Kidney capillary endothelial cell (primary cell): ENCODE measurements at regions not wholly inside any gene's neighbourhood (a gene's known extent, or its start where the extent isn't known, plus 50 kb on each side); places are given as distances from the start of the nearest gene placed in this dataset.
"Not testable (repeated sequence)": the region's sequence is repeated elsewhere in the genome, so short reads cannot be mapped to it uniquely, and the experiment has no call there.

Source experiments
- DNase-seq: peaks from one replicate; pipeline ENCODE4 v3.0.0-alpha.2; 2018; ENCODE audit warnings: low spot score

DNA sequence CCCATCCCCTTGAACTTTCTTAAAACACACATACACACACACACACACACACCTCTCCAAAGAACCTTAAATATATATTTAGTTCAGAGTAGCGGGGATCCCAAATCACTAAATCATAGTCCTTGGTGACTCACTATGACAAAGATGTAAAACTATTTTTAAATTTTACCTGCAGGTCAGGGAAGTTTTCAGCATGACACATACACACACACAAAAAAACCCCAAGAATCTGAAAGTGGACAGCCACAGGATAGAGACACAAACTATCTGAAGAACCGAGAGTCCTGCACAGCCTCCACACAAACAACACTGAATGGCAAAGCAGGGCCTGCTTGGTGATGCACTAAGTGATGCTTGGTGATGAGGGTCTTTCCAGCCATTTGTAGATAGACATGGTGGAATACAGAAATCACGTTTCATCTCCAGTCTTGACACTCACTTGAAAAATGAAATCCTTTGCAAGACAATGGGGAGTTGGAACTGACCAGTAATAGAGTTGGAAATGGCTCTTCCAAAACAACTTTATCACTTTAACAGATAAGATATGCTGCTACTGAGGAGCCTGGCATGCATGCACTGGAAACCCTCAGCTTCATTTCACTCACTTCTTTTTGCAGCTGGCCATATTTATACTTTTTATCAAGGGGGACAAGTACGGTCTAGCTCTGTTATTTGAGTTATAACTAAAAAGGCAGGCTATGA, 307.3 kb downstream of the RAPGEF2 start:
- peak; percentile 38 for DNase-seq

DNA sequence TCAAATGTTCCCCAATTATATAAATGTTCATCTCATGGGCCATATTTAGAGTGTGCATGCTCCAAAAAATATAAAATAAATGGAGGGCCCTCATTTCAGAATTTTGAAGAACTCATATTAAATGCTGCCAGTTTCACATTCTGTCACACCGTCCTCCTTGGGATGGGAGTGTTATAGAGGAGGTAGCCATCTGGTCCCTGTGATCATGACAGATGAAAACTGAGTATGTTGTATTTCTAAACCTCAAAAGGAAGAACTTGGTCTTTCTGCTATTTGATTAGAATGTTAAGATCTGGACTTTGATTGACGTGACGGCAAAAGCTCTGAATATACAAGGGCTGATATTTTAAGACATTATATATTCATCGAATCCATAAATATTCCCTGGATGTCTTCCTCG, 308.0 kb downstream of the RAPGEF2 start:
- DNase-seq, result no peak

DNA sequence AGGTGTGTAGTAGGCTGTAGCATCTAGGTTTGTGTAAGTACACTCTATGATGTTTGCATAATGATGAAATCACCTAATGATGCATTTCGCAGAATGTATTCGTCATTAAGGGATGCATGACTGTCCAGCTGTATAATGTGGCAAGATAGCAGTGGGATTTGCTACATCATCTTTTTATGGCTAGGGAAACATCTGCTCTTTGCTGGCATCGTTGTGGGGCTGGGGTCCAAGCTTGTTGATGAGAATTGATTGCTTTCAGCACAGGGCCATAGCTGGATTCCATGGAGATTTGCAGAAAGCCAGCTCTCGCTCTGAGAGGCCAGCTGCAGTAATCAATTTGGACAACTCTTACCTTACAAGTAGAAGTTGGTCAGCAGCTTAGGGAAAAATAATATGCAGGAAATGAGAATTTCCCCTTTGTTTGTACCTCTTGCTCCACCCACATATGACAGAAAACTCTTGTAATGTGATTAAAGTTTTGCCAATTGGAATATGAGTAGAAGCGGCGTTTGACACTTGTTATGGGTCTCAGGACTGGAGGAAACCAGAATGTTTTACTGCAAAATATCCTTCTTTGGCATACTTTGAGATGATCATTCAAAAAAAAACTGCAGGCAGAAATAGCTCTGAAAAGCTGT, 310.5 kb downstream of the RAPGEF2 start:
- DNase-seq, result no peak

DNA sequence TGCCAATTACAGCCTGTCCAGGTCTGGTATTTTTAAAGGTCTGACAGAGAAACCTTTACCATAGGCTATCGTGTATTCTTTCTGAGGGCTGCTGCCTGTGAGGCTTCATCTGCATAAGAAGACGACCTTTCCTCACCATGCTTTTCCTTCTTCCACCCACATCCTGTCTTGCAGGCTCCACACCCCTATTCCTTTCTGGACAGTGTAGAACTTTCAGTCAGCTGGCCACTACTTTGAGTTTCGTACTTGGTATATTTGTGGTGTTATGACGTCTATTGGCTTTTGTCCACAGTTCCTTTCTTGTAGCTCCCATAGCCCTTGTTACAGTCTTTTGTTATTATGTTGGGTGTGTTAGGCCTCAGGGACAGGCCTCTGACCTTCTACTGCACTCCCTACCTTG, 311.4 kb downstream of the RAPGEF2 start:
- no peak for DNase-seq

DNA sequence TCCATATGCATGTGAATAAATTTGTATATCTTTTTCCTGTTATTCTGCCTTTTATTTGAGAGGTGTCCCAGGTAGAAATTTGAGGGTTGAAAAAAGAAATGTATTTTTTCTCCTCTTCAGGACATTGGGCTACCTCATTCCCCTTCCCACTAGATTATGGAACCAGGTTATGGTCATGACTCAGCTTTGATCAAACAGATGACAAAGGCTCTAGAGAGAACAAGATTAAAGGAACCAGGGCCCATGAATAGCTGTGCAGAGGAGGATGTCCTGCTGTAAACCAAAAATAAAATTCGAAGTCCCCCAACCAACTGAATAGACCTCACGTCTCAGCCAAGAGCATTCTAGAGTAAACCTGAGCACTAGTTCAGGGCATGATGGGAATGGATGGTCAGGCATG, 313.2 kb downstream of the RAPGEF2 start:
- DNase-seq, result no peak

DNA sequence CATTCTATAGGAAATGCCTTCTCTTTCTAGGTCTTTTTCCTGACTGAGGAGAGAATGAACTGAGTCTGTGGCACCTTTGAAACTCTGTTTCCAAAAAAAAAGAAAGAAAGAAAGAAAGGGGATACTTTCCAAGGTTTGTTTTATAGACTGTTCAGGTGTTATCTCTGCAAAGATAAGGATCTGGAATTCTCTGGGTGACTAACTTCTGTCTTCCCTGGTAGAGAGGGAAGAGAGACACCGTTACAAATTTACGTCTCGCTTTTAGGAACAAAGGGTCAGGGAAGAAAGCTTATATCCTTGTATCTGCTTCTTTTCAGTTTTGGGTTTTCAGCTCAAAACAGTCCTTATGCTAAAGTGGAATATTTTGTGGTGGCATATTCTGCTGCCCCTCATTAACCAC, 314.1 kb downstream of the RAPGEF2 start:
- DNase-seq, result no peak

DNA sequence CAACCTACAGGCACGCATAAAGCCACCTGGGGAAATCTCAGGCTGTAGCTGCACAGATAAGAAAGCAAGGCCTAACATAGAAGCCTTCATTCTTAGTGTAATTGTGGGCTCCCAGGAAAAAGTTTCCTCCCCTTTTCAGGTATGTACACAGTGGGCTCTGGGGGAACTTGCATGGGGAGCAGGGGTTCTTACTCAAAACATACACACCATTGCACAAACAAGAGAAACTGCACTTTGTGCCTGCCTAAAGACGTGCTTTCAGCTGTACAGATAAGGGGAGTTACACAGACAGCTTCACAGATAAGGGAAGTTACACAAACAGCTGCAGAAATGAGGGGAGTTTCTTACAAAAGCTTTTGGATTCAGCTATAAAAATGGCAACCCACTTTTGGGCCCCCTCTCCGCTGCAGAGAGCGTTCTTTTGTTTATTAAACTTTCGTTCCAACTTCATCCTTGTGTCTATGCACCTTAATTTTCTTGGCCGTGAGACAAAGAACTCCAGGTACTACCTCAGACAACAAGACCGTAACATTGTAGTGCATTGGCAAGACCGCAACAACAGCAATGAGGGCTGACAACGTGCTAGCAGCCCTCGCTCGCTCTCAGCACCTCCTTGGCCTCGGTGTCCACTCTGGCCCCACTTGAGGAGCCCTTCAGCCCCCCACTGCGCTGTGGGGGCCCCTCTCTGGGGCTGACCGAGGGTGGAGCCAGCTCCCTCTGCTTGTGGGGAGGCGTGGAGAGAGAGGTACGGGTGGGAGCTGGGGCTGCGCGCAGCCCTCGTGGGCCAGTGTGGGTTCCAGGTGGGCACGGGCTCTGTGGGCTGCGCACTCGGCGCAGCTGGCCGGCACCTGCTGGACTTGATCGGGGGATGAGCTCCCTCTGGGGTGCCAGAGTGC, 317.5 kb downstream of the RAPGEF2 start:
- DNase-seq, result no peak

DNA sequence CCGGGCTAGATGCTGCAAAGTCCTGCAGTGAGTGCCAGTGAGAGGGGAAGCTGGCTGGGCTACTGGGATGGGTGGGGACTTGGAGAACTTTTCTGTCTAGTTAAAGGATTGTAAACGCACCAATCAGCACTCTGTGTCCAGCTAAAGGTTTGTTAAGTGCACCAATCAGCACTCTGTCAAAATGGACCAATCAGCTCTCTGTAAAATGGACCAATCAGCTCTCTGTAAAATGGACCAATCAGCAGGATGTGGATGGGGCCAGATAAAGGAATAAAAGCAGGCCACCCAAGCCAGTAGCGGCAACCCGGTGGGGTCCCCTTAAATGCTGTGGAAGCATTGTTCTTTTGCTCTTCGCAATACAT, 318.2 kb downstream of the RAPGEF2 start:
- DNase-seq, result not testable (repeated sequence)

DNA sequence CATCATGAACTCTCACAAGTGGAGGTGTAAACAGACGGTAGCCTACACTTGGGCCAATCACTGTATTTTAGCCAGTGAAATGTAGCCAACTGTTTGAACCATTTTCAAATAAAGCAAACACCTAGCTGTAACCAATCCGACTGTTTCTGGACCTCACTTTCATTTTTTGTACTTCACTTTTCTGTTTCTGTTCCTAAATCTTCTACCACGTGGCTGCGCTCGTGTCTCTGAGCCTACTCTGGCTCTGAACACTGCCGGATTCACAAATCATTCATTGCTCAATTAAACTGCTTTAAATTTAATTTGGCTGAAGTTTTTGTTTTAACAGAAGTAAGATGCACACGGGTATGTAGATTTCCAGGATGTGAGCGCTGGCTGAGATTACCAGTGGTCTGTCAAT, 319.1 kb downstream of the RAPGEF2 start:
- DNase-seq, result no peak

DNA sequence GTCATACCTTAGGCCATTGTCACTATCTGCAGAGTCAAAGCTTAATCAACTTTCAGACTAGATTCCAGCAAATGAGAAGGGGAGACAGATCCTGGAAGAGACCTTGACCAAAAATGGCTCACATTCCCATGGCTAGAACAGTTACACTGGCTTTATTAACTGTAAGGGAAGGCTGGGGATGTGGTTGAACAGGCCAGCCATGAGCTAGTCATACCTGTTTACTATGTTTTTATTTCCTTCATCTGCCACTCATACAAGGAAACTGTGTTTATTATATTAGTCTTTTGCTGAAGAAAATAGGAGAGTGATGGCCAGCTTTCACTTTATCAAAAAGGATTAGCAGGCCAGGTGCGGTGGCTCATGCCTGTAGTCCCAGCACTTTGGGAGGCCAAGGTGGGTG, 319.7 kb downstream of the RAPGEF2 start:
- DNase-seq, result no peak

DNA sequence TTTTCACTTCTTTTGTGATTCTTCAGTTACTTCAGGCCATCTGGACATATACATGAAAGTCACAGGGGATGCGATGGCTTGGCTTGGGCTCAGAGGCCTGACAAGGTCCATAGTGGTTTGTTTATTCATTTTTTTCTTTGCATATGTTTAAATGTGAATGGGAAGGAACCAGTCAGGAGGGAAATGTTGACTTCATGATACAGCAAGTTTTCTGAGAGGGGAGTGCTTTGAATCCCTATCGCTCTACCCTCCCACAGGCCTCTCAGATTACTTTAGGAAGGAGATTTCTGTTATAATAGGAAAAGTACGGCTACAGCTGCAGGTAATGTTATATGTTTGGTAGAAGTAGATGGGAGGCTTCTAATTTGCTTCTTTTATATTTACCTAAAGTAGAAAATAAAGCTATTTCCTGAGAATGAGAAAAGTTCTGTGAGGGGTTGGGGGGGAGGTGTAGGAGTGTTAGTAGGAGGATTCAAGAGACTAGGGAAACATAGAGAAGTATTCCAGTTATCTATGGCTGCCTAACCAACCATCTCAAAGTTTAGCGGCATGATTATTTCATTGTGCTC, 322.9 kb downstream of the RAPGEF2 start:
- no peak for DNase-seq

DNA sequence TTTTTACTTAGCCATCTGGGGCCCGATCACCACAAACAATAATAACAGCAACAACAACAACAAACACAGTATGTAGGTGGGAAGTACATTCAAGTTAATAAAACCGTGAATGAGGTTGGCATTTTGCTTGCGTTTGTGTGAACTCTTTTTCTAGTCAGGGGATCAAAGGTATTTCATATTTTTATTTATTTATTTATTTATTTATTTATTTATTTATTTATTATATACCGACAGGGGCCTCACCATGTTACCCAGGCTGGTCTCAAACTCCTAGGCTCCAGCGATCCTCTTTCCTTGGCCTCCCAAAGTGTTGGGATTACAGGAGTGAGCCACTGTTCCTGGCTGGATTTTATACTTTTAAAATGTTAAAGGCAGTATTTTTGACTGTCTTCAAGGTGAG, 325.4 kb downstream of the RAPGEF2 start:
- DNase-seq, result no peak

DNA sequence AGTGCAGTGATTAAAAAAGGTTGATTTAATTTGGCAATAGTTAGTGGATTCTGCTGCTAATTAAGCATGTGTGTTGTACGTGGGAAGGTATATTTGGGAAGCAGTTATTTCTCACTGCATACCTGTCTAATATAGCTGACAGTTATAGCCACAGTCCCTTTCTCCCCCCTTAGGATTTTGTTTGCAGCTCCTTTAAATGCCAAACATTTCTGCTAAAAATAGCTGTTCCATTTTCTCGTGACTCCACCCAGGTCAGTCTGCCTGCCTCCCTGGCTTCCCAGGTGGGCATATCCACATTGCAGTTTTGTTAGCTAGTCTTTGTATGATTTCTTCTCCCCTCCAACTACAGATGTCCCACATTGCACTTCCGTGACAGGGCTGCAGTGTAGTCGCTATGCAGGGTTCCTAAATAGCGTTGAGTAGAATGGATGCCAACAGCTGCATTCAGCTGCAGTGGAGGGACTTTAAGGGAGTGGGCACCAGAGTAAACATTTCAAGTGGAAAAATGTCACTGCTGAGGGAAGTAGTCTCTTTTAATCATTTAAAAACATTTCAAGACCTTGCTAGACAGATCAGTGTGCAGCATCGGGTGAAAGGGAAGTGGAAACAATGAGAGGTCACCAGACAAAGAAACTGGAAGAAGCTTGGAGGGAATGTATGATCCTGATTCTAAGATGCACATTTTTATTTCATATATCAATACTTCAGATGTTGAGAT, 326.3 kb downstream of the RAPGEF2 start:
- DNase-seq, result peak; percentile 26

DNA sequence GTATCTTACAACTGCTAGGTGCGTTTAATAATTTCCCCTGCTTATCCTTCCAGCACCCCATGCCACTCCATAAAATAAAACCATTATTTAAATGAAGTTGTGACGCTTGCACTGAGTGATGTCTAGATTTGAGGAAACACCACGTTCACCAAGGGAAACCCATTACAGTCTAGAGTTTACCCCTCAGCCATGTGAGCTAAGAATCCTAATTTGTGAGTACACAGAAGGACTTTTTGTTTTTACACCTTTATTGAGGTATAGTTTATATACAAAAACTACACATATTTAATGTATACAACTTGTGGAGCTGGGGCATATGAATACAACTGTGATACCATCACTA, 326.8 kb downstream of the RAPGEF2 start:
- no peak for DNase-seq

DNA sequence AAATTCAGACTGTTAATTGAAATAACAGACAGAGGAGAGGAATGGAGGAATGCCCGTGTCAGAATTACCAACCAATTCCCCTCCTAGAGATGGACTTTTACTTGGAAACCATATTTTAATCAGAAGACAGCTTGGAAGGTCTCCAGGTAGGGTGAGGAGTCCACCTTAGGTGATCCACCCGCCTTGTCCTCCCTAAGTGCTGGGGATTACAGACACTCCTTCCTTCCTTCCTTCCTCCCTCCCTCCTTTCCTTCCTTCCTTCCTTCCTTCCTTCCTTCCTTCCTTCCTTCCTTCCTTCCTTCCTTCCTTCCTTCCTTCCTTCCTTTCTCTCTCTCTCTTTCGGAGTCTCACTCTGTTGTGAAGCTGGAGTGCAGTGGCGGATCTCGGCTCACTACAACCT, 328.0 kb downstream of the RAPGEF2 start:
- no peak for DNase-seq

DNA sequence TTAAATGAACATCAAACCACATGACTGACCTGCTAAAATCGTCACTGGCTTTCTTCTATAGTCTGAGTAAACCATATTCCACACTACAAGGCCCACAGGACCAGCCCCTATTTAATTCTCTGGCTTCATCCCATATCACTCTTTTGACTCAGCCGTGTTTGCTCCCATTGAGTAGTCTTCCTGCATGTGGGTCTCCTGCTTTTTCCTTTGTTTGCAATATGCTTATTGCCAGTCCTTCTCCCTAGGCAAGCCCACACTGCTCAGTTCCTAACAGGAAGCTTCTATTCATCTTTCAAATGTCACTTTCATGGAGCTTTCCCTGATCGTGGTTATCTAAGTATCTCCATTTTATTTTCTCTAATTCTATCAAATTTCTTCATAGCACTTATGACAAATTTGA, 329.6 kb downstream of the RAPGEF2 start:
- no peak for DNase-seq

DNA sequence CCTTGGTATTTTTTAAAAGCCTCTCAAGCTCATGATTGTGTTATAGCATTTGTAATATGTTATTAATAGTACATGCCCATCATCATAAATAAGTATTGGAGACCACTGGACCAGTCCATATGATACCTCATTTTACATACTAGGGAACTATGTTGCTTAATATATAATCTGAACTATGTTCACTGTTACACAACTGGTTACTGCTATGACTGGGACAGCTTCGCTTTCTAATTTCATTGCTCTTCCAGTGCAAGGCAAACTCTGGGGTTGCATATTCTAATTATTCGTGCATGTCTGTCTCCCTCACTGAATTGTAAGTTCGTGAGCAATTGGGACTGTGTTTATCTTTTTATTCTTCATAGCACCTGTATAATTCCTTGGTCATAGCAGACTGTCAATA, 330.5 kb downstream of the RAPGEF2 start:
- DNase-seq, result no peak

DNA sequence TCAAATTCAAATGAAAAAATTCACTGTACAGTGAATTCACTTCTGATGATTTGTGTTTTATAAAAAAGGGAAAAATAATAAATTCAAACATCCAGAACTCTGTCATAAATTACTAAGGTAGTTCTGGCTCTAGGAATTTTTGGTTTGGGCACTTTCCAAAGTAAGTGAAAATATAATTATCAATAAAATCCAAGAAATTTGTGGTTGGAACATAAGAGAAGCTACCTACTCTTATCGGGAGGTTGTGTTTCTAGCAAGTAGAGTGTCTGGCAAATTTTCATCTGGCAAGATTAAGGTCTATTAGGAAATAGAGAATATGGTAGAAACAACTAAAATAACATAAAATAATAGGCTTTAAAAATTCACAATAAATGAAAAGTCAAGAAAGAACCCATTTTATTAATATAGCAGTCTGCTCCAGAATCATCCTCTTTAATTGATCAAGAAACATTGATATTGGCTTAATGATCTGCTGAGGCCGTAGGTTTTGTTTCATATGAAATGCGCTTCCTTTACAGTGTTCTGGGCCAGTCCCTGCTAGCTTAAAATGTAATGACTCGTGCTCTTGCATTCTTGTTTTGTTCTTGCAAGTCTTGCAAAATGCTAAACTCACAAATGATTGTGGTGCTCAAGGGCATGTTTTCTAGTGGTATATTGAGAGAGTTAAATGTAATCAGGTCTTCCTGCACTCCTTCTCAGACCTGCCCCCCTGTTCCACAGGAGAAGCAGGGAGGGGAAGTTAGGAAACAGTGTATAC, 331.4 kb downstream of the RAPGEF2 start:
- DNase-seq, result no peak

DNA sequence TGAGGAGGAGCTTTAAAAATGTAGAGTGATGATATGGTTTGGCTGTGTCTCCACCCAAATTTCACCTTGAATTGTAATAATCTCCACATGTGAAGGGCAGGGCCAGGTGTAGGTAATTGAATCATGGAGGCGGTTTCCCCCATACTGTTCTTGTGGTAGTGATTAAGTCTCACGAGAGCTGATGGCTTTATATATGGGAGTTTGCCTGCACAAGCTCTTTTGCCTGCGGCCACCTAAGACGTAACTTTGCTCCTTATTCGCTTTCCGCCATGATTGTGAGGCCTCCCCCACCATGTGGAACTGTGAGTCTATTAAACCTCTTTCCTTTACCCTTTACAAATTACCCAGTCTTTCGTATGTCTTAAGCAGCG, 332.0 kb downstream of the RAPGEF2 start:
- DNase-seq, result no peak

DNA sequence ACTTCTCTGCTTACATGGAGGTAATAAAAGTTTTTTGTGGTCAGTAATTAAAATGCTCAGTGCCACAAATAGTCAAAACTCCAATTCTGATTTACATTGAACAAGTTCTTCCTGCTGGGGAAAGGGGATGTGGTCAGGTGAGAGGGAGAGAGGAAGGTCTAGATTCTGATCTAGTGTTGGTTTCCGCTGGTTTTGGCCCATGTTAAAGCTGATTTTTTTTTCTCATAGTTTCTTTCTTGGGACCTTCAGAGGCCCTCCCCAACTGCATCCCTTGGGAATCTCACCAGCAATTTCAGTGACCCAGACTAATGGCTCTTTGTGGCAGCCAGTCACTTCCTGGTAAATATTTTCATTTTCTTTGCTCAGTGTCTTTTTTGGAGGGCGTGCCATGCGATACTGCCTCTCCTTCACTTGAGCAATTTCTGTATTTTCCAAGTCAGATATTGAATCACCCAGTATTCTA, 332.7 kb downstream of the RAPGEF2 start:
- DNase-seq, result no peak

DNA sequence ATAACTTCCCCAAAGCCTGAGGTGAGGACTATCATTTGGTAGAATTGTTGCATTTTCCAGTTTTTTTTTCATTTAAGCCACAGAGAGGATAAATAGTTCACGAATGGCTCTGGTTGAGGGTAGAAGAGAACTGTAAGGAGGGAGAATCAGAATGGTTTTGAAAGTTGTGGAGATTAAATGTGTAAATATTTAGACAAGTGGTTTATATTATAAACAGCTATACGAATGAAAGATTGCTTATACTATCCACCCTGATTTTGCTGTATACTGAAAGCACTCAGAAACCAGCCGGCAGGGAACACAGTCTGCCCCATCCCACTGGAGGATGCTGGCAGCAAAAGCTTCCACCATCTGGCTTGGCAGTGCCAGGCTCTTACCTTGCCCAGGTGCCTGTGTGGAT, 341.1 kb downstream of the RAPGEF2 start:
- no peak for DNase-seq
